ENCODE measurements at regions not wholly inside any gene's neighbourhood (a gene's known extent, or its start where the extent isn't known, plus 50 kb on each side); places are given as distances from the start of the nearest gene placed in this dataset.
"Not testable (repeated sequence)": the region's sequence is repeated elsewhere in the genome, so short reads cannot be mapped to it uniquely, and the experiment has no call there.

GRCh38 chr16:58882292-58882691, 148.2 kb upstream of the GOT2 start:
- no peak for DNase-seq (ENCODE audit: low read depth in 3 of 3, low spot score in 2 of 3)

GRCh38 chr16:58878641-58879040, 144.5 kb upstream of the GOT2 start:
- DNase-seq (ENCODE audit: low read depth in 3 of 3, low spot score in 2 of 3) = not testable (repeated sequence)

- DNase-seq (ENCODE audit: low read depth in 3 of 3, low spot score in 2 of 3) = no peak
Measured at GRCh38 chr16:58866935-58867334, 132.8 kb upstream of the GOT2 start.

- DNase-seq (ENCODE audit: low read depth in 3 of 3, low spot score in 2 of 3) = no peak
Measured at GRCh38 chr16:58863761-58864160, 129.6 kb upstream of the GOT2 start.

DNA sequence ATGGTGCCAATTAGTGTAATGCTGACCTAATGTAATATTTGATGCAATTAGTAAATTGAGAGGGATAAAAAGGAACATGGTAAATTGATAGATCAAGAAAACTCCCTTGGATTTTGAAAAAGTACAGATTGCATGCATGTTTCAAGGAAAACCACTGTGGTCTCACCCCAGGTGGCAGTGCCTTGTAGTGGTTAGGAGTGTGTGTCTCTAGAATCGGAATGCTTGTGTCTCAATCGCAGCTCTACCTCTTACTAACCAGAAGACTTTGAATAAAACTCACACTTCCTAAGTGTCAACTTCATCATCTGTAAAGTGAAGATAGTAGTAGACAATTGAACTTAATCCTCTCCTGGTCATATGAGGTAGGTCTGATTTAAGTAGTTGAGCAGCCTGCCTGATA, 128.9 kb upstream of the GOT2 start:
- no peak for DNase-seq (ENCODE audit: low read depth in 3 of 3, low spot score in 2 of 3)

- no peak for DNase-seq (ENCODE audit: low read depth in 3 of 3, low spot score in 2 of 3)
Measured at GRCh38 chr16:58862334-58863021, 128.4 kb upstream of the GOT2 start.

DNA sequence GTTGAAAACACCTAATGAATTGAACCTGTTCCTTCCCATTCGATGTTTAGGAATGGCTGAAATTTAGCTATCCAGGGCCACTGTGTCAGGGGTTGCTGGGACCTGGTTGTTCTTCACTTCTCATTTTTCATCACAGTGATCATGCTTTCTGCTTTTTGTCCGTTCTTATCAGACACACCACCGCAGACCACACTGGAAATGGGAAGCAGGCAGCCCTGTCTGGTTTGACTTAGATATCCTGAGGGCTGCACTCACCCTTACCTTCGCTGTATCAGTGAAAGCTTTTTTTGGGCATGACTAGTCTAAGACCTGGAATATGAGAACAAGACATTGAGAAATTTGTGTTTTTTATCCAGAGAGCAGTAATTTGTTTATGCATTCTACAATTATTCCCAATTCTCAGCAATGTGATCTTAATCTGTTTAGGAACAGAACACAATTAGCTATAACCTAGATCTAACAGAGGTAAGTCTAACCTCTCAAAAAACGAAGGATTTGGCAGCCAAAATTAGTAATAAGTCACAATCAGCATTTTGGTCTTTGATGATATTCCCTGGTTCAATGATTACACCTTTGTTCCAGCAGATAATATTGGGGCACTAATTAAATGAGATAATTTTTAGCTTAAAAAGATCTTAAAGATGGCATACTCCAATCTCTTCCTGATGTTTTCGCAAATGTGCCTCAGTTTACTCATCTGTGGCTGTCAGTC, 126.0 kb upstream of the GOT2 start:
- no peak for DNase-seq (ENCODE audit: low read depth in 3 of 3, low spot score in 2 of 3)

DNA sequence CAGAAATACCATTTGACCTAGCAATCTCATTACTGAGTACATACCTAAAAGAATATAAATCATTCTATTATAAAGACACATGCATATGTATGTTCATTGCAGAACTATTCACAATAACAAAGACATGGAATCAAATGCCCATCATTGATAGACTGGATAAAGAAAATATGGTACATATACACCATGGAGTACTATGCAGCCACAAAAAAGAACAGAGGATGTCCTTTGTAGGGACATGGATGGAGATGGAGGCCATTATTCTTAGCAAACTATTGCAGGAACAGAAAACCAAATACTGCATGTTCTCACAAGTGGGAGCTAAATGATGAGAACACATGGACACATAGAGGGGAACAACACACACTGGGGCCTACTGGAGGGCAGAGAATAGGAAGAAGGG, 124.5 kb upstream of the GOT2 start:
- not testable (repeated sequence) for DNase-seq (ENCODE audit: low read depth in 3 of 3, low spot score in 2 of 3)

DNA sequence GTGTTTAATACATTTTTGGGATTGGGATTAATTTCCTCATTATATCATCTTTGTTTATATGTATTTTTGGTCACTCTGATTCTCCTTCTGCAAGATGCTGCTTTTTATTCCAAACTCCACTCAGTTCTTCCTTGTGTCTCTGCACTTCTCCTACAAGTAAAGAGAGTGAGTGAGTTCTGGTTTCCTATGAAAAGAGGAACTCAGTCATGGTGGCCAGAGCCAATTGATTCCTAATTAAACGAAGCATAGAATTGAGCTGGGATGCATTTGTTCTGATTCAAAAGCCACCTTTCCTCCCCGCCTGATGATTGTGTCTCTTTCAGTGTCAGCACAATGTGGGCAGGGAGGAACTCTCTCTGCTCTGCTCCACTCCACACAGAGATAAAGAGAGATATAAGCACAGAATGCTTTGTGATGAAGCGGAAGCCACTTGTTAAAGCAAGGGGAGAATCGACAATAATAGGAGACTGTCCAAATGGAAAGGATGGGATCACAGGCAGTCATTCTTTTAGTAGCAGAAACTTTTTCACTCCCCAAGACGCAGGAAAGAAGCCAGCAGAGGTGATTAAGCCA, 121.3 kb upstream of the GOT2 start:
- DNase-seq (ENCODE audit: low read depth in 3 of 3, low spot score in 2 of 3) = no peak

- DNase-seq (ENCODE audit: low read depth in 3 of 3, low spot score in 2 of 3) = no peak
Measured at GRCh38 chr16:58853854-58854791, 120.0 kb upstream of the GOT2 start.

DNA sequence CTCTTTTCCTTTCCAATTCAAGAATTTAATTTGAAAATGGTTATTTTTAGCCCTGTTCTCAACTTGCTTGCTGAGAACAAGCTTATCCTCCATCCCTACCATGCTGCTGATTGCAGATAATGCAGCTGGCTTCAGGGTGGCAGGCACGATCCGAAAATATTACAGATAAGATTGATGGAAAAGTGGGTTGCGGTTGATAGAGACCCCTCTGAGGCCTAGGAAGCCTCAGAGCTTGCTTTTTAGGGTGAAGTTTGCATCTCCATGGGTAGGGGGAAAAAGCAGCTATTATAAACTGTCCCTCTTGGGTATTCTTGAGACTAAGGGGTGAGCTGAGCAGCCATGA, 116.5 kb upstream of the GOT2 start:
- no peak for DNase-seq (ENCODE audit: low read depth in 3 of 3, low spot score in 2 of 3)

DNA sequence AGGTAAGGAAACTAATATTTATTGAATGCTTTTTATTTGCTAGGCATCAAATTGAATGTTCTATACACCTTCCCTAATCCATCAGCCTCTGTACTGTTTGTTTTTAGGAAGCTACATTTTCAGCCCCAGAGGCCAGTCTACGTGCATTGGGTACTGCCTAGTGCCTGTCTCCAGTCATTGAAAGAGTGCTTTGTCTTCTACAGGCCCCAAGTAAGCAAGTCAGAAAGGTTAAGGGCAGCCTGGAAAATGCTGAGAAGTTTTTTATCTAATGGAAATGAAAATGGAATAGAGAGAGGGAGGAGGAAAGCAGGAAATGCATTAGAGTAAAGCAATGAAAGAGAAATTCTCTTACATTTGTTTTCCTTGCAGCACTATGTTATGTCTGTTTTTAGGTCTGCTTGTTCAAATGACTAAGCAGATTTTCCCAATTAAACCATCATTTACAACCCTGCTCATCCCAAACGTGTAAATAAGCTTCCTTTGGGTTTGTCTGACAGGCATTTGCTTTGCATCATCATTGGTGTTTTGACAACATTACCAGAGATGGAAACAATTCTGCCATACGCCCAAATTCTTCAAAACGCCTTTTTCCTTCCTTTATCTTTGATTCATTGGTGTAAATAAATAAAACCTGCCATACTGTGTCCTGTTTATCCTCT, 116.0 kb upstream of the GOT2 start:
- DNase-seq (ENCODE audit: low read depth in 3 of 3, low spot score in 2 of 3) = no peak

- no peak for DNase-seq (ENCODE audit: low read depth in 3 of 3, low spot score in 2 of 3)
Measured at GRCh38 chr16:58848662-58849002, 114.5 kb upstream of the GOT2 start.

- DNase-seq (ENCODE audit: low read depth in 3 of 3, low spot score in 2 of 3) = no peak
Measured at GRCh38 chr16:58847902-58848661, 114.0 kb upstream of the GOT2 start.

- DNase-seq (ENCODE audit: low read depth in 3 of 3, low spot score in 2 of 3) = not testable (repeated sequence)
Measured at GRCh38 chr16:58846226-58846625, 112.1 kb upstream of the GOT2 start.

DNA sequence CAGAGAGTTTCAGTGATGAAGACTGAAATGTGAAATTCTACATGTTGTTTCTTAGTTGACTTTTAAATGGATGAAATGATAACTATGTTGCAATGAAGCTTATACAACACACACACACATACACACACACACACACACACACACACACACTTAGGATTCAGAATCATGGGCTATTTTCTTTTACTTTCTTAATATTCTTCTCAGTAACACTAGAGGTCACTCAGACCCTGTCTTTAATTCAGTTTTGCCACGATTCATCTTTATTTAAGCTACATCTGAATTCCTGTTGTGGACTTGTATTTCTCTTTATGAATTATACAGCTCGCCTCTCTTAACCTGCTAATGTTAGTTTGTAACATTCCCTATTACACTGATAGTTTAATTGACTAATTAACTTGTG, 109.6 kb upstream of the GOT2 start:
- DNase-seq (ENCODE audit: low read depth in 3 of 3, low spot score in 2 of 3) = peak in 1 of 3 donors; percentile 10

- no peak for DNase-seq (ENCODE audit: low read depth in 3 of 3, low spot score in 2 of 3)
Measured at GRCh38 chr16:58842746-58843145, 108.6 kb upstream of the GOT2 start.

GRCh38 chr16:58842156-58842555, 108.0 kb upstream of the GOT2 start:
- DNase-seq (ENCODE audit: low read depth in 3 of 3, low spot score in 2 of 3) = no peak

DNA sequence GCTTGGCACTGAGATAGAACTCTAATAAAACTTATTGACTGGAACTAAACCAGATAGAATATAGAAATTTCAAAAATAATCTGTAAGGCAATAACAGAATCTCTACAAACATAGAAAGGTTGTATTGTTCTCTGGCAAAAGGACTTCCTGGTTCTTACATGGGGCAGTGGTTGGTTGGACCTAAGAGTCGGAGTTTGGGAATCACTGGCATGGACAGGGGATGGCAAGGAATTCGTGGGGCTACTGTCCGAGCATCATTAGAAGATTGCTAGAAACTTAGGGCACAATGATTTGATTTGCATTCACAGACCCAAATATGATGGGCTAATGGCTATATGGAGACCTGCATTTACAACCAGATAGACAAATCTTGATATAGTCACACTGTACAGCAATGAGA, 103.8 kb upstream of the GOT2 start:
- DNase-seq (ENCODE audit: low read depth in 3 of 3, low spot score in 2 of 3) = no peak

GRCh38 chr16:58836427-58836826, 102.3 kb upstream of the GOT2 start:
- no peak for DNase-seq (ENCODE audit: low read depth in 3 of 3, low spot score in 2 of 3)

Measured in right renal cortex interstitium (tissue), 3 donors.